CD4-positive, alpha-beta T cell (primary cell): ENCODE measurements at regions not wholly inside any gene's neighbourhood (a gene's known extent, or its start where the extent isn't known, plus 50 kb on each side); places are given as distances from the start of the nearest gene placed in this dataset.

Experiments used
- ATAC-seq: fragments of 200-7000 bp; cut with Tn5 transposase; one replicate; pipeline ENCODE4 v1.10.0; 2022; ENCODE audit warnings: mild to moderate bottlenecking; ENCODE audit not compliant: poor library complexity
- CTCF ChIA-PET: fragments of 350-600 bp; sonication (Branson Sonifier 250); formaldehyde crosslinking; loops from one replicate; lab custom pipeline; 2021; ENCODE audit warnings: antibody characterized with exemption, inconsistent platforms; lab: Charles Lee
- POLR2A ChIA-PET: fragments of 350-600 bp; sonication (Branson Sonifier 250); formaldehyde crosslinking; loops from one replicate; lab custom pipeline; 2021; ENCODE audit warnings: antibody characterized with exemption, inconsistent platforms; lab: Charles Lee
- DNase-seq, 14 experiments: peaks; one replicate each; pipeline ENCODE4 v3.0.0-alpha.2; 2013 to 2020; ENCODE audit warnings: mixed read lengths in 2 of 14
- H3K27ac ChIP-seq, 2 donors: one replicate each; pipeline versions ENCODE4 v1.5.1 to v1.7.0; 2013; ENCODE audit warnings: low read length in 2 of 2, low read depth in 1 of 2, mild to moderate bottlenecking in 1 of 2
- H3K27me3 ChIP-seq, 2 experiments: 1 replicate in 1 of 2; 2 replicates in 1 of 2; pipeline versions ENCODE4 v1.6.1 to v1.7.0; 2013; ENCODE audit warnings: low read length in 2 of 2, control low read depth in 1 of 2, mild to moderate bottlenecking in 1 of 2, moderate library complexity in 1 of 2; ENCODE audit not compliant: insufficient read depth in 2 of 2, control insufficient read depth in 1 of 2
- H3K36me3 ChIP-seq: one replicate; pipeline ENCODE4 v1.6.1; 2013; ENCODE audit warnings: low read length, control low read depth; ENCODE audit not compliant: insufficient read depth
- H3K4me1 ChIP-seq: one replicate; pipeline ENCODE4 v1.6.1; 2013; ENCODE audit warnings: low read length, control low read depth; ENCODE audit not compliant: insufficient read depth
- H3K4me3 ChIP-seq: one replicate; pipeline ENCODE4 v1.5.1; 2013; ENCODE audit warnings: mild to moderate bottlenecking, low read length, moderate library complexity
- H3K9me3 ChIP-seq, 2 experiments: 1 replicate in 1 of 2; 2 replicates in 1 of 2; pipeline versions ENCODE4 v1.6.1 to v1.7.0; 2013; ENCODE audit warnings: low read length in 2 of 2, mild to moderate bottlenecking in 2 of 2, control low read depth in 1 of 2, moderate library complexity in 1 of 2; ENCODE audit not compliant: control insufficient read depth in 1 of 2, insufficient read depth in 1 of 2
- H3K27ac Mint-ChIP-seq: one replicate; pipeline ENCODE4 v1.8.0; 2020; ENCODE audit warnings: mixed read lengths
- H3K27me3 Mint-ChIP-seq: one replicate; pipeline ENCODE4 v1.8.0; 2021; ENCODE audit warnings: mixed read lengths
- H3K36me3 Mint-ChIP-seq: one replicate; pipeline ENCODE4 v1.8.0; 2021; ENCODE audit warnings: low read depth, mixed read lengths
- H3K4me1 Mint-ChIP-seq: one replicate; pipeline ENCODE4 v1.8.0; 2021; ENCODE audit warnings: low read depth, mixed read lengths
- H3K4me3 Mint-ChIP-seq: one replicate; pipeline ENCODE4 v1.8.0; 2020; ENCODE audit warnings: mild to moderate bottlenecking, mixed read lengths
- H3K9me3 Mint-ChIP-seq: one replicate; pipeline ENCODE4 v1.8.0; 2020; ENCODE audit warnings: mixed read lengths
- intact Hi-C, 2 experiments: fragments of 100-400 bp; cut with DNase I in 1 of 2; cut with micrococcal nuclease in 1 of 2; formaldehyde crosslinking; loops; one replicate each; pipeline versions ENCODE4 v1.15.1 to v1.9.0; 2023 to 2025; cut with DNase I, micrococcal nuclease
- TF ChIP-seq, protein P1 (sequence below): fragments of 200-600 bp; IDR thresholded peaks from one replicate; pipeline ENCODE4 v1.8.0; 2022; ENCODE audit warnings: antibody characterized with exemption, mild to moderate bottlenecking

- DNase-seq, result no peak
- H3K4me1 ChIP-seq, result no peaks in the 10 kb centered on the region
- Mint-ChIP-seq H3K4me1 (no peaks in the 10 kb centered on the region), H3K4me3 (no peak overlapping the region), H3K27ac (no peak overlapping the region), H3K9me3 (no peaks in the 10 kb centered on the region), H3K27me3 (peaks cover 29% of the 10 kb centered on the region), H3K36me3 (no peaks in the 10 kb centered on the region)
- no peak for ATAC-seq
- no peak overlapping the region for H3K27ac ChIP-seq
- H3K4me3 ChIP-seq, result no peak overlapping the region
- no peaks in the 10 kb centered on the region for H3K9me3 ChIP-seq
- no peaks in the 10 kb centered on the region for H3K27me3 ChIP-seq
- intact Hi-C loops, result no loop called here
- CTCF ChIA-PET, result no interaction called here
- no peaks in the 10 kb centered on the region for H3K36me3 ChIP-seq
- POLR2A ChIA-PET, result no interaction called here
- TF ChIP-seq, protein P1, sequence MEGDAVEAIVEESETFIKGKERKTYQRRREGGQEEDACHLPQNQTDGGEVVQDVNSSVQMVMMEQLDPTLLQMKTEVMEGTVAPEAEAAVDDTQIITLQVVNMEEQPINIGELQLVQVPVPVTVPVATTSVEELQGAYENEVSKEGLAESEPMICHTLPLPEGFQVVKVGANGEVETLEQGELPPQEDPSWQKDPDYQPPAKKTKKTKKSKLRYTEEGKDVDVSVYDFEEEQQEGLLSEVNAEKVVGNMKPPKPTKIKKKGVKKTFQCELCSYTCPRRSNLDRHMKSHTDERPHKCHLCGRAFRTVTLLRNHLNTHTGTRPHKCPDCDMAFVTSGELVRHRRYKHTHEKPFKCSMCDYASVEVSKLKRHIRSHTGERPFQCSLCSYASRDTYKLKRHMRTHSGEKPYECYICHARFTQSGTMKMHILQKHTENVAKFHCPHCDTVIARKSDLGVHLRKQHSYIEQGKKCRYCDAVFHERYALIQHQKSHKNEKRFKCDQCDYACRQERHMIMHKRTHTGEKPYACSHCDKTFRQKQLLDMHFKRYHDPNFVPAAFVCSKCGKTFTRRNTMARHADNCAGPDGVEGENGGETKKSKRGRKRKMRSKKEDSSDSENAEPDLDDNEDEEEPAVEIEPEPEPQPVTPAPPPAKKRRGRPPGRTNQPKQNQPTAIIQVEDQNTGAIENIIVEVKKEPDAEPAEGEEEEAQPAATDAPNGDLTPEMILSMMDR, result no peak
Measured at GRCh38 chr4:174091130-174091529, 192.3 kb downstream of the FBXO8 start.

GRCh38 chr4:174089711-174090110 lies 193.8 kb downstream of the FBXO8 start:
- no peaks in the 10 kb centered on the region for H3K36me3 Mint-ChIP-seq

DNA sequence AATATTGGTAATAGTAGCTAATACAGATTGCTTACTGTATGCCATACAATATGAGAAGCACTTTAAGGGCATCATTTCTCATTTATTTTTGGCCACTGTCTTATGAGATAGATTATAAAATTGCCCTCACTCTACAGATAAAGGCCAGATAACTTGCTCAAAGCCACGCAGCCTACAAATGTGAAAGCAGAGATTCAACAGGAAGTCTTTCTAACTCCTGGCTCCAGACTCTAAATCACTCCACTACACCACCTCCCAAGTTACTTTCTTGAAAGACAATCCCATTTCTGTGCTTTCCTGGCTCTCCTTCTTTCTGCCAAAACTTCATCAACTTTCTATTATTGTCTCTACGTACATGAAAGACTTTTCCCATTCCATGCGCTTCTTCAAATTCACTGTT lies 194.7 kb downstream of the FBXO8 start:
- Histone ChIP-seq H3K27ac (no peak overlapping the region), H3K27me3 (no peaks in the 10 kb centered on the region), H3K9me3 (no peaks in the 10 kb centered on the region), H3K36me3 (no peaks in the 10 kb centered on the region), H3K4me1 (no peaks in the 10 kb centered on the region), H3K4me3 (no peak overlapping the region)
- intact Hi-C loops, result no loop called here
- TF ChIP-seq, protein P1, result no peak
- peaks cover 27% of the 10 kb centered on the region for H3K27me3 Mint-ChIP-seq
- no peaks in the 10 kb centered on the region for H3K9me3 Mint-ChIP-seq
- ChIA-PET POLR2A (no interaction called here), CTCF (no interaction called here)
- DNase-seq (no peak), ATAC-seq (no peak)
- no peaks in the 10 kb centered on the region for H3K36me3 Mint-ChIP-seq
- H3K27ac Mint-ChIP-seq, result no peak overlapping the region
- H3K4me1 Mint-ChIP-seq, result no peaks in the 10 kb centered on the region
- H3K4me3 Mint-ChIP-seq, result no peak overlapping the region

More at GRCh38 chr4:174089711-174090110, 193.8 kb downstream of the FBXO8 start:
- no peak overlapping the region for H3K27ac Mint-ChIP-seq
- no peaks in the 10 kb centered on the region for H3K4me1 Mint-ChIP-seq
- H3K9me3 ChIP-seq, result no peaks in the 10 kb centered on the region
- no peak overlapping the region for H3K27ac ChIP-seq
- no peaks in the 10 kb centered on the region for H3K9me3 Mint-ChIP-seq
- TF ChIP-seq, protein P1, result no peak
- intact Hi-C loops, result no loop called here
- peaks cover 27% of the 10 kb centered on the region for H3K27me3 Mint-ChIP-seq
- ChIA-PET CTCF (no interaction called here), POLR2A (no interaction called here)
- no peak overlapping the region for H3K4me3 ChIP-seq
- no peaks in the 10 kb centered on the region for H3K27me3 ChIP-seq
- no peak overlapping the region for H3K4me3 Mint-ChIP-seq
- H3K36me3 ChIP-seq, result no peaks in the 10 kb centered on the region
- DNase-seq (no peak), ATAC-seq (no peak)
- H3K4me1 ChIP-seq, result no peaks in the 10 kb centered on the region
